ENCODE measurements at regions not wholly inside any gene's neighbourhood (a gene's known extent, or its start where the extent isn't known, plus 50 kb on each side); places are given as distances from the start of the nearest gene placed in this dataset.

DNA sequence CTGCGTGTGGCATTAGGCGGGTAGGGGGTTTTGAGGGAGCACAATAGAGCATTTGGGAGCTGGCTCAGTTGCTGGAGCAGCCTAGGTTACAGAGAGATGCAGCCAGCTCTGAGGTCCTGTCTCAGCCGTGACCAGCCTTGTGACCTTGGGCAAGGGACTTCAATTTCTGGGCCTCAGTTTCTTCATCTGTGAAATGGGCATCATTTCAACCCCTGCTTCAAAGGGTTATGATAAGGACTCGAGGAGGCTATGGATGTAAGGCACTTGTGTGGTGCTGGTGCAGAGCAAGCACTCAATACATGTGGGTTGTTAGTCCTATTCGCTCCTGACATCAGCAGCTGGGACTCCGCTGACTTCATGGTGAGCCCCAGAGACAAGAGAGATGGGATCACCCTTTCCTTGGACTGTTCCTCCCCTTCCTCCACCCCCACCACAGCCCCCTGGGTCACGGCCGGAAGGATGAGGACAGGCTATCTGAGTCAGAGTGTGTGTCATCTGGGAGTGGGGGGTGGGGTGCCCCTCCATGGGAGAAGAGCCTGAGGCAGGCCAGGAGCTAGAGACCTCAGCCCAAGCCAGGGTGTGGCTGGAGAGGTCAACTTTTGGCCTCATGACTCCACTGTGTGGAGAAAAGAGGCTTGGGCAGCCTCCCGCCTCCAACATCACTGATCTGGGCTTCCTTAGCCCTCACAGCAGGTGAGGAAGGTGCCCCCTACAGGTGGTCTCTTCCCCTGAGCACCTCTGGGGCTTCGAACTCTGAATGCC, 71.4 kb upstream of the ZBTB40 start:
- TF ChIP-seq, protein P1, sequence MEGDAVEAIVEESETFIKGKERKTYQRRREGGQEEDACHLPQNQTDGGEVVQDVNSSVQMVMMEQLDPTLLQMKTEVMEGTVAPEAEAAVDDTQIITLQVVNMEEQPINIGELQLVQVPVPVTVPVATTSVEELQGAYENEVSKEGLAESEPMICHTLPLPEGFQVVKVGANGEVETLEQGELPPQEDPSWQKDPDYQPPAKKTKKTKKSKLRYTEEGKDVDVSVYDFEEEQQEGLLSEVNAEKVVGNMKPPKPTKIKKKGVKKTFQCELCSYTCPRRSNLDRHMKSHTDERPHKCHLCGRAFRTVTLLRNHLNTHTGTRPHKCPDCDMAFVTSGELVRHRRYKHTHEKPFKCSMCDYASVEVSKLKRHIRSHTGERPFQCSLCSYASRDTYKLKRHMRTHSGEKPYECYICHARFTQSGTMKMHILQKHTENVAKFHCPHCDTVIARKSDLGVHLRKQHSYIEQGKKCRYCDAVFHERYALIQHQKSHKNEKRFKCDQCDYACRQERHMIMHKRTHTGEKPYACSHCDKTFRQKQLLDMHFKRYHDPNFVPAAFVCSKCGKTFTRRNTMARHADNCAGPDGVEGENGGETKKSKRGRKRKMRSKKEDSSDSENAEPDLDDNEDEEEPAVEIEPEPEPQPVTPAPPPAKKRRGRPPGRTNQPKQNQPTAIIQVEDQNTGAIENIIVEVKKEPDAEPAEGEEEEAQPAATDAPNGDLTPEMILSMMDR (IDR thresholded peaks at IDR 0.05; ENCODE audit: insufficient read depth, low read depth, low read length), result no peak
- no peak for TF ChIP-seq EZH2 (IDR thresholded peaks at IDR 0.05; ENCODE audit: insufficient read depth, low read length)
